Dedifferentiated amniotic fluid mesenchymal stem cell (primary cell): ENCODE measurements at regions not wholly inside any gene's neighbourhood (a gene's known extent, or its start where the extent isn't known, plus 50 kb on each side); places are given as distances from the start of the nearest gene placed in this dataset.

Experiments used
- DNase-seq: peaks from one replicate; pipeline ENCODE4 v3.0.0-alpha.2; 2016; ENCODE audit errors: extremely low spot score

DNA sequence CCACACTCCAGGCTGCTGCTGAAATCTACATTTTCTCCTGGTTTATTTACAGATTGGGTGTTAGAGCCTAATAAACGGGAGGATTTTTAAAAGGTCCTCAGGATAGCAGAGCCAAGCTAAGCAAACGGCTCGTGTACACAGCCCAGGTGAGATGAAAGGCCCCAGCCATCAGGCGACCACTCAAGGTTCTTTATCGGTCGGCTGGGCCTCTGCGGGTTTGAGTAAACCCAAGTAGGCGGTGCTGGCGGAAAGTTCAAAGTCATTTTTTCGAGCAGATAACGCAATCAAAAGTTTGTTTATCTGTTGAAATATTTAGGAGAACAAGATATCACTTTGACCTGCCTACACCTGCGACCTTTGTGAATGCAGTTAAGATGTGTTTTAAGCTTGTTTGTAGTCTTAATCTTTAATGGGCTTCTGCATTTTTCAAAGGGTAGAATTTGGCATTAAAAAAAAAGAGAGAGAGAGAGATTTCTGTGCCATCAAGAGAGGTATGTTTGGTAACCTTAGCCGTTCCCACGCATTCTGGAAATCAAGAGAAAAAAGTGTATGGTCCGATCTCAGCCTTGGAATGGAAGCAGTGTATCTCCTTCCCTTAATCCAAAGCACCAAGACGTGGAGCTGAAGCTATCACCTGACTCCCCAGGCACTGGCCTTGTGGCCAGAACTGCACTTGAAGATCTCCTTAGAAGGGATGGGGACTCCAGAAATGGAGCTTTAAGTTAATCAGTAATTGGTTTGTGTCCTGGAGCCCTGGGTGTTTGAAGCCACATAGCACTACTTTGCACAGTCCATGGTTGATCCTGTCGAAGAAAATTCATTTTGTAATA, 301.7 kb upstream of the IRX5 start:
- no peak for DNase-seq

DNA sequence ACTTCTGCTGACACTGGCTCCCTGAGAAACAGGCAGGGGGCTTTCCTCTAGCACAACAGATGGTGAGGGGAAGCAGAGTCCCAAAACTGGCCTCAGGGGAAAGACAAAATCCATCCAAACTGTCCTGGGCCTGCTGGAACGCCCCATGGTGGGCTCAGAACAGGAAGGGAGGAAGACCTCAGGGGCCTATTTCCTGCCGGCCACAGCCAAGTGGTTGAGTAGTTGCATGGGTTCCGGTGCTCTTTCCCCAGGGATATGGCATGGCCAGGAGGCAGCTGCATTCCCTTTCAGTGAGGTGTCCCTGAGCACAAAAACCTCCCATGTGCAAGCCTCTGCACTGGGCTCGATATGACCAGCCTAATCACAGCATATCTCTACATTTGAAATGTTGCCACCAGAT, 303.0 kb upstream of the IRX5 start:
- DNase-seq: no peak

DNA sequence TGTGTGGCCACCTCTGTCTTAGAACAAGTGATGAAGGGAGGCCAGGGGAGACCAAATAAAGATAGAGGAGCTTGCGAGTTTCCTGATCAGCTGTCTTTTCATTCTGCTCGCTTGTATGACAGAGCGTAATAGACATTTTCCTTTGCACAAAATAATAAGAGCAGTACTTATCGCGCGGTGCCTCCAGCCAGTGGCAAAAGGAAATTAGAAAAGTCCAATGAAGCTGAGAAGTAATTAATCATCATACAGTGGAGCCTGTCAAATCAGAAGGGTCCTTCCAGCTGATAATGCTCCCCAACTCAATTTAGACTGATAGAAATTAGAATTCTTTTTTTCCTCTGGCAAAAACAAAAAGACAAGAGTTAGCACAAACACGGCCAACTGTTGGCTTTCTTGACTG, 307.0 kb upstream of the IRX5 start:
- no peak for DNase-seq

DNA sequence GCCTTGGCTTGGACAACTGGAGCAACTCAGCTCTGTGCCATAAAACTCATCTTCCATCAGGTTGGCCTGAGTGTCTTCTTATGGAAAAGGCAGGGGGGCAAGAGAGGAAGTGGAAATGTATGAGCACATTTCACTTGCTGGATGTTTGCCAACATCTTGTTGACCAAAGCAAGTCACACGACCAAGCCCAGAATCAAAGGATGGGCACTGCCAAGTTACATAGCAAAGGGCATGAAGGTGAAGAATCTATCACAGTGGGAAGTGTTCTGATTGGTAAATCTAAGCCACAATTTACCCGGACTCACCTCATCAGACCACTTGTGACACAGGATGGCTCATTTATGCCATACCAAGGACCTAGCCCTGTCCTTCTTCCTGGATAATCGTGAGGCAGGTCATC, 310.5 kb upstream of the IRX5 start:
- no peak for DNase-seq

DNA sequence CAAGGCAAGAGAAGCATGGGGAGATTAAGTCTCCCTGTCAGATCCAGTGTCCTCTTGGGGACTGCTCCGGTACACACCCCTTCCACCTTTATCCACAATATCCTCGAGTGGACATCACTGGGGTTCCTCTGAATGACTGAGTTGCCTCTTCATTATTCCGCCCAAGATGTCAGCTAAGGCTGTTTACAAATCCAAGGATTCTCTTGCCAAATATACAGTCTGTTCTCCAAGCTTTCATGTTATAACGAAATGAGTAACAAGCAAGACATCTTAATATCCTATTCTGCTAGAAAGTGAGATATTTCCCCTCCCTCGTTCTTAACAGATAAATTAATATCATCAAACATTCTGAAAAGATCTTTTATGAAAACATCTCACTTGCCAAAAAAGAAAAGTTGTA, 314.1 kb upstream of the IRX5 start:
- no peak for DNase-seq

DNA sequence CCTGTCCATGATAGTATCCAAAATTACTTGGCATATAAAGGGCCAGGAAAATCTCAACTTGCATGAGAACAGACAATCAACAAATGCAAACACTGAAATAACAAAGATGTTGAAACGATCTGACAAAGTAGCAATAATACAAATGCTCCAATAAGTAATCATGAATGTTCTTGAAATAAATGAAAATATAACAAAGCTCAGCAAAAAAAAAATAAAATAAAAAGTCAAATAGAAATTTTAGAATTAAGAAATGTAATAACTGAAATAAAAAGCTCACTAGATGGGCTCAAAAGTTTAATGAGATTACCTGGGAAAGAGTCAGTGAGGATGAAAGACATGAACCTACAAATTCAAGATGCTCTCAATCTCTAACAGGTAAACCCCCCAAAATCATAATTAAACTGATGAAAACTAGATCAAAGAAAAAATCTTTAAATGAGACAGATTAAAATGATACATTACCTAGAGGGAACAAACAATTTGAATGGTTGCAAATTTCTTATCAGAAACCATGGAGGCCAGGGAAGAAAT, 319.0 kb upstream of the IRX3 start:
- DNase-seq: no peak

DNA sequence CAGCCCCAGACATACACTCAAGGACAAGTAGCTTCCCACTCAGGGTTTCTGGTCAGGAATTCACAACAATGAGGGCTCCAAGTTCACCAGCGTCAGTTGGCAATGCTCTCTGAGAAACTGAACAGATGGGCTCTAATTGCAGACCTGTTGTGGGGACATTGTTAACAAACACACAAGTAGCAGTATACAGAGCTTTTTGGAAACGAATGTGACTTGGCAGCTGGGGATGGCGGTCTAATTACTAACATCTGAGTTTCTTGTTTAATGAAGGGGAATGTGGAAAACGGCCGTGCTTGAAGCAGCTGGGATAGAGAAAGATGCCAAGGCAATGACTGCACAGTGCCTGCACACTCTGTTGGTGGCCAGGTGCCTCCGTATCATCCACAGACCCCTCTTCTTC, 316.1 kb upstream of the IRX3 start:
- DNase-seq: no peak

DNA sequence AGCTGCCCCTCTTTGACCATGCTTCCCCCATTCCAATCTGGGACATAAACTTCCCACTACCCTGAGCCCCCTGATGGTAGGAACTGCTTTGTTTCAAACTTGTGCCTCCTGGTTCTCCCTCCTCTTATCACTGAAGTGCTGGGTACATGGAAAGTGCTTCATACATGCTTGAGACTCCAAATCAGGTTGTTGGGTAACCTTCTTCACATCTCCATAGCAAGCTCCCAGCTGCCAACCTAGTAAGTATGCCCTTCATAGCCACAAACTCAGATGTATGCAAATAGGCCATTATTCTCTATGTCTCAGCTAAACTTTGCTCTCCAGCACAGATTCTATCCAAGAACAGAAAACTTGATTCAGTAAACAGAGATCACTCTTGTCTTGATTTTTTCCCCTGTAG, 310.6 kb upstream of the IRX3 start:
- DNase-seq: no peak

DNA sequence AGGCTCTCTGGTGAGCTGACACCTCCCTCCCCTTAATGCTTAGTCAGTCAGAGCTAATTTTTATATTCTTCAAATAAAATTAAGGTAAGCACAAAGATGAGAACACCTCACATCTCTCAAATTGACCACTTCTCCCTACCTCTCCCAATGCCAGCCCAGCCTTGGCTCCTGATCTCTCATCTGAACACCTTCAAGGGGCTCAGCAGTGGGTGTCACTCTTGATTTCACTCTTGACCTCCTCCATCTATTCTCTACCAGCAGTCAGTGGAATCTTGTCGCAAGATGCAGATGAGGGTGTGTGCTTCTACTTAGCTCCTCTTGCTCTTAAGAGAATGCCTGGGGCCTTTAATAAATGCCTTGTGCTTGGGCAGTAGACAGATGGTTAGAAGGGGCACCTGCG, 309.0 kb upstream of the IRX3 start:
- DNase-seq: no peak

DNA sequence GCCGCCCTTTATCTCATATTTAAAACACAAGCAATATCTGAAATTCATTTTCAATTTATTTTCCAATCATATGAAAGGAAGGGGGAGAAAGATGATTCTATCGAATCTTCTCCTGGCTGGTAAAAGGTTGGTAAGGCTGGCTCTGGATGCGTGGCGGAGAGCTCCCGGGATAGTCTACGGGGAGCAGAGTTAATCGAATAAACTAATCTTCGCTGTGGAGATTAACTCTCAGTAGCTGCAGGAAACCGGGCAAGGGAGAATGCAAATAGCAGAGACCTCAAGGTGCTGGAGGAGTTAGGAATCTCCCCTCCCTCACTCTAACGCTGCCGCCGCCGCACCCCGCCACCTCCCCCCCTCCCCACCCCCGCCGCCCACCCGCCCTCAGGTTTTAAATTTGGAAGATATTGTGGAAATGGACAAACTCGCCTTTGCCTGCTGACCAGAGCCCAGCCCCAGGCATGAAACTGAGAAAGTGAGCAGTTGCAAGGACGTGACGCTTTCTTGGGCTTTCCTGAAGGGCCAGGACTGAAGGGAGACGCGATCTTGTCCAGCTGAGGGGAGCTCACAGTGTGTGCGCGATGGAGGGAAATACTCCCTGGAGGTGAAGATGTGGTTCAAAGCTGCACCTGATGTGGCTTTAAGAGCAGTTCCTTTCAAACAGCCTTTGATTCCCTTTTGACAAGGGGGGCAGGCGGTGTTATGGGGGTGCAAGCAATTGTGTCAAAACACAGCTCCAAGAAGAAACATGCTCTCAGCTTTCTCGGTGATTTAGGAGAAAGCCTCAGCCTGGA, 308.2 kb upstream of the IRX3 start:
- no peak for DNase-seq

DNA sequence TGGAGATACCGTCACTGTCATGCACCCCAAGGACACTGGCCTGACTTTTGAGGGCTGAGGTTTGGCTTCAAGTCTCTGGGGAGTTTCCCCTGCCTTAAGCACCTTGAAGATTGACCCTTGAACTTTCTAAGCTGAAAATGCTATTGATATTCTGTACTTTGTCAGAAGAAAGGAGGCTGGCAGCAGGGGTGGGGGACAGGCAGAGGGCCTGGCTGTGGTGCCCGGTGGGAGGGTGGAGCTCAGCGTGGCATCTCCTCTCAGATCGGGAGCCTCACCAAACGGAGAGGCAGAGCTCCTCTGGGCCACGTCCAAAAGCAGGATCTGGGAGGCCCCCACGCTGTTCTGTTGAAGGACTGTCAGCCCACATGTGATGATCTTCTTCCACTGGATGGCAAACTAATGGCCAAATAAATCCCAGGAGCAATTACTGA, 305.2 kb upstream of the IRX3 start:
- no peak for DNase-seq

DNA sequence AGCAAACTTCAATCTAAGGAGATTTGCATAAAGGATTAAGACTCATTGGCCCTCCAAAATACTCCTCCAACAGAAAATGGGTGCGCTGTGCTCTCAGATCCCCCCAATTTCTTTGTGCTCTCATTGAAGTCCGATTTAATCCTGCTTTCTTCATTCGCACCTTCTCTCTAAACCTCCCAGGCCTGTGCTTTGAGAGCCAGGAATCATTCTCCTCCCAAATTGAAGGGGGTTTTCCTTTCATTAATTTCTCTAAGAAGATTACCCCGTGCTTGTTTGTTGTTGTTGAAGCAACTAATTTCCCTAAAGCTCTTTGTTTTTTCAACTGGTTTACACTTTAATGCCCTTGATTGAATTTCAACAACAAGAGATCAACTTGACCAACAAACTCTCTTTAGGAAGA, 304.2 kb upstream of the IRX3 start:
- no peak for DNase-seq

DNA sequence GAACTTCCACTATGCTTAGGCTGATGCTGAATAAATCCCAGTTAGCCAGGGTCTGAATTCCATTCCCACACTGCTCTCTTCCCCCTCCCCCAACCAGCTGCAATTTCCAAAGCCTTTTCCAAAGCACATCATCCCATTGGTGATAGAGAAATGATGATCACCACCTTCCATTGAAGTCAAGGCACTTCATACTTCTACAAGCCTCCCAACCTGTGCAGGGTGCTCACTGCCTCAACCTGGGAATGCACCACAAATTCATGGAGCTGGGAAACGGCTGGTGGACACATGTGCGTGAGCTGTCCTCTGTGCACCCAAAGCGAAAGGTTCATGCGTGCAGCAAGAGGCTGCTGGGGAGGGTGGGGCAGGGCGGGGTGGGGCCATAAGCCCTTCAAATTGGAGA, 302.7 kb upstream of the IRX3 start:
- DNase-seq: no peak

DNA sequence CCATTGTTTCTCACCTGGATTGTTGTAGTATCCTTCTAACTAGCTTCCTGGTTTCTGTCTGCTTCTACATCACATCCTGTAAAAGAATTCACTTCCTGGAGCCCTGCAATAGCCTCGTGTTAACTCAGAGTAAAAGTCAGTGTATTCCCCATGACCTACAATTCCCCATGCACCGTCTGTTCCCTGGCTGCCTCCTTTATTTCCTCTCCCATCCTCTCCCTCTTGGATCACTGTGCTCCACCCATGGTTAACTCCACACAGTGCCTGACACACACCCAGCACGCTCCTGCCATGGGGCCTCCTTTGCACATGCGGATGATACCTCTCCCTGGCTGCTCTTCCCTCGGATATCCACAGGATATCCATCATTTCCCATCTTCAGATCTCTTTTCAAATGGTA, 301.4 kb upstream of the IRX3 start:
- no peak for DNase-seq

DNA sequence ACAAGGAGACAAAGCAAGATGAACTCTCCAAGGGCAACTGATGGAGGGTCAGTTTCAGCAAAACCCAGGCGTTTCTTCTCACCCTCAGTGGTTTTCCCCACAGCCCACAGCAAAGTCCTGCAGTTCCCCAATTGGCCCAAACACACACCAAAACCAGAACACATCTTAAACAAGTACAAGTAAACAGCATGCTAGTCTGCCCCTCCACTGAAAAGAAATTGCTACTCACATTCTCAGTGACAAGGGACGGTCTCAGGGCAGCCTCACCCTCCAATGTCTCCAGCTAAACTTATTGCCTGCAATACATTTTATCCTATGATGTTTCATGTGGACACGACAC, 300.6 kb upstream of the IRX3 start:
- no peak for DNase-seq

DNA sequence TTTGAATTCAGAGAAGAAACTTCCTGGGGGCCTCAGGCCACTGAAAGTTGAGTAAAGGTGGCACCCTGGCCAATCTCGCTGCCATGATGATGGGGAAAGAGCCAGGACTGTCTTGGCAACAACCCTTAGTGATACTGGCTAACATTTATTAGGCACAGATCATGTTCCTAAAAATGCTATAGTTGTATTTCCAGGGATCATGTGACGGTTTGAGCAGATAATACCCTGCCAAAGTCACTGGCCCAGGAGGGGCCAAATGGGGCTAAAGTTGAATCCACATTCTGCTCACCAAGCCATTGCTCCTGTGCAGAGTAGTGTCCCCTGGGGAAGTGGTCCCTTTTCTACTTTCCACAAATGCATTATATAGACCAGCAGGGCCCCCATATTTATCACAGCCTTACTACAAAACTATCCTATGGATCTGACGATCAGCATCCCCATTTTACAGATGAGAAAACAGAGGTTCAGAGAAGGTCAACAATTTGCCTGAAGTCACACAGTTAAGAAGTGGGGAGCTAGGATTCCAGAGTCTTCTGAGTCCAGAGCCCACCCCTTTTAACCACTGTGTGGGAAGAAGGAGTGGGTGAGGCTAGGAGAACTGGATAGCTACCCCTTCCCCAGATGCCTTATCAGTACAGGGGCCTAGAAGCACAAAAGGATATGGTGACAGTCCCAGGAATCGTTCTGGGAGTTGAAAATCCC, 300.0 kb upstream of the IRX3 start:
- DNase-seq: no peak

DNA sequence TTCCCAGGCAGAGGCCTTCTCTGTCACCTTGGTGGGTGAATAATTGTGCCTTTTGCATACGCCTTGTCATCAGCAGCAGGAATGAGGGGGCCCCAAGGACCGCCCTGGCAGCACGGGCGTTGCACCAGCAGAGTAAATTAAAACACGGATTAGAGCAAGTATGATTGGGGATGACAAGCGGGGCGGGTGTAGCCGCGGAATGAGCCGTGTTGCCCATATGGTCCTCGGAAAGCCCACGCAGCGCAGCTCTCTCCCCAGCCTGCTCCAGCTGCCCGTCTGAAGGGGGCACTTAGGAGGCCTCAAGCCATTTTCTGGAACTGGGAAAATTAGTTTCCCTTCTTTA, 299.4 kb upstream of the IRX3 start:
- no peak for DNase-seq

DNA sequence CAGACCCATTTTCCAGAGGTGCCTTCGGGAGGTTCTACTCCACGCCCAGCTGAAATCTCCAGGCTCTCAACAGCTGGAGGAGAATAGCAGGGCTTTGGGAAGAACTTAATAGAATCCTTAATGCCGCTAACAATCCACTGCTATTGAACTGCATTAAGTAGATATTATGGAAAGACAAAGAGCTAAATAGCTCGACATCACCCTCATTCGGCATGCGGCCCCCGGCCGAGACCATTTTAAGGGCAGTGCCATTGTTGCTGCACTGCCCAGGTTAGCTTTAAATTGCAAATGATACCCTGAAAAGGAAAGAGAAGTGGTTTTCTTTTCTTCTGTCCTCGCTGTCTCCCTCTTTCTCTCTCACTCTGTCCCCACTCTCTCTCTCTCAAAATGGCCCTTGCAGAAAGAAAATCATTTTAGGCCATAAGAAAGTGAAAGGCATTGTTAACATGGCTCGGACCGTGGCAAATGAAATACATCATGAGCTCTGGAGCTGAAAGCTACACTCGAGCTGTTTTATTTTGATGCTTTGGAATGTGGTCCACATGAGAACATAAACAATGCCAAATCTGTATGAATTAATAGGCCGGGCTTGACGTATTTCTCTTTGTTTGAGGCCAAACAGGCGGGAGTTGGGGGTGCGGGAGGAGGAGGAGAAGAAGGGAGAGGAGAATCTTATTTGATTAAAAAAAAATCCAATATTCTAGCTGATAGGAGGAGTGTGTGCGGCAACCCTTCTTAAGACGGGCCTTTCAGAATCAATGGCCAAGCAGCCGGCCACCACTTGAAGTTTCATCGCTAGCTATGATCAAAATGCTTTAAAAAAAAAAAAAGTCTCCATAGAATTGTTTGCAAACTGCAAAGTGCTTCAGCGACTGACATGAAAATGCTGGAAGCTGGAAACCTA, 298.8 kb upstream of the IRX3 start:
- DNase-seq: no peak

DNA sequence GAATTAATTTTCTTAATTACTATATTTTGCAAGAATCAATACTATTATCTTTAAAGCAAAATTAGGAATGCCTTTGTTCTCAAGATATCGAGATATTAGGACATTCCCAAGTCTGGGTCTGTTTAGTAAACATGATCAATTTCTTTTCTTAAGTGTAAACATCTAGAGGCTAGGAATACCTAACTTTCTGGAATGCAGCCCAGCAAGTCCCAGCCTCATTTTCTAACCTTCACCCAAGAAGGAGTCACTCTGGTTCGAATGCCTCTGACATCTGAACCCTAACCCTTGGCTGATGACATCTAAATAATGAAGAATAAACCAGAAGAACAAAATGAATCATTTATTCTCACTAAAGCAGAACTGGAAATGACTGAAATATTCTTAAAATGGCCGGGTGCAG, 297.5 kb upstream of the IRX3 start:
- no peak for DNase-seq

DNA sequence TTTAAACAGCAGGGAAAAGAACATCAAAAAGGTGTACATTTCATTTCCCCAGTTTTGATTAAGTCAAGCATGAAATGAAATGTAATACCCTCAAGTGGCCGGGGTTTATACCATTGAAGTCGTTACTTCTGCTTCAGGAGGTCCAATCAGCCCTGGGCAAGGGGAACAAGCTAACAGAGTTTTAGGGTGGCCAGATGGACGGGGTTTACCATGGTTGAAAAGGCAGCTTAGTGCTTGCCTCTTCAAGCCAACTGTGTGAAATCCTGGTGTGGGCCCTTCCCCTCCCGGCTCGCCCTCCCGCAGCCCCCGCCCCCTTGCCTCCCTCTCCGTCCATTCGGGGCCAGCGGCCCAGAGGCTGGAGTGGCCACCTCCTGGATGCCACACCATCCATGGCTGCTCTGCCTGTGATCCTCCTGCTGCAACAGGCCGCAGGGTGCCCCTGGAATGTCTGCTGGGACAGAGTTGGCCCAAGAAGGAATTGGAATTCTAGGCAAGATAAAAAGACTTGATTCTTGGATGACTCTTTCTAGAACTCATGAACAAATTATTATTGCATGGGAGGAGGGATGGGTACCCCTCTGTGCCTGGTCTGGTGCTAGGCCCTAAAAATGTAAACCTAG, 296.2 kb upstream of the IRX3 start:
- no peak for DNase-seq

DNA sequence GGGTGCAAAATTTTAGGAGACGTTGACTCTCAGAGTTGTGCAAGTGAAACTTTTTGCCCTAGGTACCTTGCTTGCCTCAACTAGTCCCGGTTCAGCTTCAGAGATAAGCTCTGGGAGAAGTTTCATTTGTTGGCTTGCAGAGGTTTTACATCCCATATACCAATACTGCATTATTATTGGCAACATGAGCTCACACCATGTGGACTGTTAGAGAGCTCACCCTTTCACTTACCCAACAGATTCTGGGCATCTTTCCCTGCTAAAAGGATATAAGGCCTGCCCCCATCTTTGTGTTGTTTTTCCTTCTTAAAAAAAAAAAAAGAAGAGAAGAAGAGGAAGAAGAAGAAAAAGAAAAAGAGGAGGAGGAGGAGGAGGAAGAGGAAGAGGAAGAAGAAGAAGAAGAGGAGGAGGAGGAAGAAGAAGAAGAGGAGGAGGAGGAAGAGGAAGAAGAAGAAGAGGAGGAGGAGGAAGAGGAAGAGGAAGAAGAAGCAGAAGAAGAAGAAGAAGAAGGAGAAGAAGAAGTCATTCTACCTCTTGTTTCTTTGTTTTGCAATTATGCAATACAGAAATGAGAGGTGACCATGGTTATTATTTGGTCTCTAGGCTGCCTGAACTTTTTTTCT, 292.6 kb upstream of the IRX3 start:
- DNase-seq: no peak
